ENCODE measurements at regions not wholly inside any gene's neighbourhood (a gene's known extent, or its start where the extent isn't known, plus 50 kb on each side); places are given as distances from the start of the nearest gene placed in this dataset.

- in situ Hi-C loops (cut with MboI; ENCODE audit: low sequenced_read_pairs): loop anchor here (25.0 kb wide), 1 partner anchor 884 kb away; no protein-coding TSS in a partner anchor
Observed at GRCh38 chr13:99653526-99653925, 152.3 kb downstream of the TM9SF2 start.

- in situ Hi-C loops (cut with MboI; ENCODE audit: low sequenced_read_pairs): loop anchor here (25.0 kb wide), 1 partner anchor 884 kb away; no protein-coding TSS in a partner anchor
Observed at GRCh38 chr13:99652901-99653300, 151.6 kb downstream of the TM9SF2 start.

GRCh38 chr13:99652141-99652540, 150.9 kb downstream of the TM9SF2 start:
- in situ Hi-C loops (cut with MboI; ENCODE audit: low sequenced_read_pairs): loop anchor here (25.0 kb wide), 1 partner anchor 885 kb away; no protein-coding TSS in a partner anchor

GRCh38 chr13:99651016-99651415, 149.7 kb downstream of the TM9SF2 start:
- in situ Hi-C loops (cut with MboI; ENCODE audit: low sequenced_read_pairs): loop anchor here (25.0 kb wide), 1 partner anchor 886 kb away; no protein-coding TSS in a partner anchor

- in situ Hi-C loops (cut with MboI; ENCODE audit: low sequenced_read_pairs): loop anchor here (25.0 kb wide), 1 partner anchor 887 kb away; no protein-coding TSS in a partner anchor
Observed at GRCh38 chr13:99650410-99650809, 149.1 kb downstream of the TM9SF2 start.

GRCh38 chr13:99648927-99649326, 147.7 kb downstream of the TM9SF2 start:
- in situ Hi-C loops (cut with MboI; ENCODE audit: low sequenced_read_pairs): no loop called here

- in situ Hi-C loops (cut with MboI; ENCODE audit: low sequenced_read_pairs): no loop called here
Observed at GRCh38 chr13:99648066-99648665, 146.9 kb downstream of the TM9SF2 start.

GRCh38 chr13:99647596-99647985, 146.3 kb downstream of the TM9SF2 start:
- in situ Hi-C loops (cut with MboI; ENCODE audit: low sequenced_read_pairs): no loop called here

- in situ Hi-C loops (cut with MboI; ENCODE audit: low sequenced_read_pairs): no loop called here
Observed at GRCh38 chr13:99646866-99647595, 145.8 kb downstream of the TM9SF2 start.

GRCh38 chr13:99642841-99643240, 141.6 kb downstream of the TM9SF2 start:
- in situ Hi-C loops (cut with MboI; ENCODE audit: low sequenced_read_pairs): no loop called here

- in situ Hi-C loops (cut with MboI; ENCODE audit: low sequenced_read_pairs): no loop called here
Observed at GRCh38 chr13:99642006-99642405, 140.7 kb downstream of the TM9SF2 start.

- in situ Hi-C loops (cut with MboI; ENCODE audit: low sequenced_read_pairs): no loop called here
Observed at GRCh38 chr13:99640260-99640659, 139.0 kb downstream of the TM9SF2 start.

GRCh38 chr13:99639126-99639525, 137.9 kb downstream of the TM9SF2 start:
- in situ Hi-C loops (cut with MboI; ENCODE audit: low sequenced_read_pairs): no loop called here

GRCh38 chr13:99636728-99637353, 135.6 kb downstream of the TM9SF2 start:
- in situ Hi-C loops (cut with MboI; ENCODE audit: low sequenced_read_pairs): no loop called here

GRCh38 chr13:99636306-99636705, 135.0 kb downstream of the TM9SF2 start:
- in situ Hi-C loops (cut with MboI; ENCODE audit: low sequenced_read_pairs): no loop called here

GRCh38 chr13:99634672-99635071, 133.4 kb downstream of the TM9SF2 start:
- in situ Hi-C loops (cut with MboI; ENCODE audit: low sequenced_read_pairs): no loop called here

- in situ Hi-C loops (cut with MboI; ENCODE audit: low sequenced_read_pairs): no loop called here
Observed at GRCh38 chr13:99630269-99630898, 129.1 kb downstream of the TM9SF2 start.

- in situ Hi-C loops (cut with MboI; ENCODE audit: low sequenced_read_pairs): no loop called here
Observed at GRCh38 chr13:99629641-99630040, 128.4 kb downstream of the TM9SF2 start.

- in situ Hi-C loops (cut with MboI; ENCODE audit: low sequenced_read_pairs): no loop called here
Observed at GRCh38 chr13:99628442-99628841, 127.2 kb downstream of the TM9SF2 start.

GRCh38 chr13:99626461-99627082, 125.3 kb downstream of the TM9SF2 start:
- in situ Hi-C loops (cut with MboI; ENCODE audit: low sequenced_read_pairs): no loop called here
